AG10803 (cell line): ENCODE measurements at regions not wholly inside any gene's neighbourhood (a gene's known extent, or its start where the extent isn't known, plus 50 kb on each side); places are given as distances from the start of the nearest gene placed in this dataset.
"Not testable (repeated sequence)": the region's sequence is repeated elsewhere in the genome, so short reads cannot be mapped to it uniquely, and the experiment has no call there.

ENCODE experiments used
- DNase-seq: peaks from one replicate; pipeline ENCODE4 v3.0.0; 2010; ENCODE audit warnings: low read depth
- H3K4me3 ChIP-seq: 2 replicates; pipeline ENCODE4 v1.5.1; 2011; ENCODE audit warnings: mild to moderate bottlenecking, low read length, control low read depth
- CTCF ChIP-seq: conservative IDR thresholded peaks from 2 replicates; pipeline ENCODE4 v1.5.1; 2011; ENCODE audit warnings: mild to moderate bottlenecking, low read length, control low read depth, inconsistent platforms

- TF ChIP-seq CTCF: no peak
- no peak for DNase-seq
Observed at GRCh38 chr4:116627545-116627944, 457.8 kb downstream of the TRAM1L1 start.

GRCh38 chr4:116619508-116619907, 465.9 kb downstream of the TRAM1L1 start:
- not testable (repeated sequence) for H3K4me3 ChIP-seq, DNase-seq

More at GRCh38 chr4:116627545-116627944, 457.8 kb downstream of the TRAM1L1 start:
- no peak overlapping the region for H3K4me3 ChIP-seq

- no peak for DNase-seq
- TF ChIP-seq CTCF: no peak
- H3K4me3 ChIP-seq: no peak overlapping the region
Observed at GRCh38 chr4:116618638-116619037, 466.7 kb downstream of the TRAM1L1 start.

- no peak for TF ChIP-seq CTCF
- DNase-seq: no peak
- no peak overlapping the region for H3K4me3 ChIP-seq
Observed at GRCh38 chr4:116603096-116603495, 482.3 kb downstream of the TRAM1L1 start.

GRCh38 chr4:116599859-116600258, 485.5 kb downstream of the TRAM1L1 start:
- TF ChIP-seq CTCF: no peak
- H3K4me3 ChIP-seq: no peak overlapping the region
- no peak for DNase-seq

GRCh38 chr4:116598980-116599789, 486.2 kb downstream of the TRAM1L1 start:
- no peak overlapping the region for H3K4me3 ChIP-seq
- TF ChIP-seq CTCF: no peak
- no peak for DNase-seq

- TF ChIP-seq CTCF: no peak
- no peak overlapping the region for H3K4me3 ChIP-seq
- no peak for DNase-seq
Observed at GRCh38 chr4:116598155-116598979, 487.0 kb downstream of the TRAM1L1 start.
